ENCODE measurements at regions not wholly inside any gene's neighbourhood (a gene's known extent, or its start where the extent isn't known, plus 50 kb on each side); places are given as distances from the start of the nearest gene placed in this dataset.

- TF ChIP-seq CTCF (IDR thresholded peaks at IDR 0.05; ENCODE audit: borderline replicate concordance, extremely low read depth, low read length, poor library complexity, severe bottlenecking): no peak
- TF ChIP-seq EZH2 (IDR thresholded peaks at IDR 0.05; ENCODE audit: borderline replicate concordance, low read depth, low read length, severe bottlenecking): no peak
These were observed 113.0 kb upstream of the ERG start for GRCh38 chr21:38611277-38611676.

Measured in DND-41 (cell line).